GM18519 (cell line): ENCODE measurements at regions not wholly inside any gene's neighbourhood (a gene's known extent, or its start where the extent isn't known, plus 50 kb on each side); places are given as distances from the start of the nearest gene placed in this dataset.
"Not testable (repeated sequence)": the region's sequence is repeated elsewhere in the genome, so short reads cannot be mapped to it uniquely, and the experiment has no call there.

Experiments
- ATAC-seq: cut with Tn5 transposase; IDR thresholded peaks from one replicate; pipeline ENCODE4 v1.9.1; 2021; ENCODE audit warnings: mild to moderate bottlenecking, moderate library complexity; ENCODE audit not compliant: unreplicated experiment, low FRiP score

- ATAC-seq: no peak
Observed at GRCh38 chr7:69438584-69439412, 159.5 kb upstream of the AUTS2 start.

GRCh38 chr7:69439636-69440325, 158.5 kb upstream of the AUTS2 start:
- ATAC-seq: no peak

GRCh38 chr7:69440976-69441375, 157.3 kb upstream of the AUTS2 start:
- ATAC-seq: no peak

- ATAC-seq: no peak
Observed at GRCh38 chr7:69443136-69443535, 155.1 kb upstream of the AUTS2 start.

DNA sequence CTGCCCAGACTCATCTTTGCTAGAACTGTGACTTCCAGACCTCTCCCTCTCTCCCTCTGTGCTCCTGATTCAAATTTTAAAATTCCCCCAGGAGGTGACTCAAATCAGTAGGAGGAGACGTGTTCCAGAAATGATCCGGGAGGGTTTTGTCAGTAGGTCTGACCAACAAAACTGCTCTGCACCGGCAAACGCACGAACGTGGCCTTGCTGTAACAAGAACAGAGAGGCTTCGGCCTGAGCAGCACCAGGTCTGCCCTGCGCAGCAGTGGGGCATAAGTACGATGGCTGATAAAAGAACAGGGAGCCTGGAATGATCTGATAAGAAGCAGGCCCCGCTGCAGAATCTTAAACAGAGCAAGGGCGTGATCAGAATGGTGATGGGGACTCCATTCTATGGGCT, 152.7 kb upstream of the AUTS2 start:
- ATAC-seq: no peak

DNA sequence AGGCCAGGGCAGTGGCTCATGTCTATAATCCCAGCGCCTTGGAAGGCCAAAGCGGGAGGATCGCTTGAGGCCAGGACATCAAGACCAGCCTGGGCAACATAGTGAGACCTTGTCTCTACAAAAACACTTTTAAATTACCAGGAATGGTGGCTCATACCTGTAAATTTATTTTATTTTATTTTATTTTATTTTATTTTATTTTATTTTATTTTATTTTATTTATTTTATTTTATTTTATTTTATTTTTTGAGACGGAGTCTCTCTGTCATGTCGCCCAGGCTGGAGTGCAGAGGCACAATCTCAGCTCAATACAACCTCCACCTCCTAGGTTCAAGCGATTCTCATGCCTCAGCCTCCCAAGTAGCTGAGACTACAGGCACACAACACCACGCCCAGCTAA, 152.1 kb upstream of the AUTS2 start:
- ATAC-seq: not testable (repeated sequence)

DNA sequence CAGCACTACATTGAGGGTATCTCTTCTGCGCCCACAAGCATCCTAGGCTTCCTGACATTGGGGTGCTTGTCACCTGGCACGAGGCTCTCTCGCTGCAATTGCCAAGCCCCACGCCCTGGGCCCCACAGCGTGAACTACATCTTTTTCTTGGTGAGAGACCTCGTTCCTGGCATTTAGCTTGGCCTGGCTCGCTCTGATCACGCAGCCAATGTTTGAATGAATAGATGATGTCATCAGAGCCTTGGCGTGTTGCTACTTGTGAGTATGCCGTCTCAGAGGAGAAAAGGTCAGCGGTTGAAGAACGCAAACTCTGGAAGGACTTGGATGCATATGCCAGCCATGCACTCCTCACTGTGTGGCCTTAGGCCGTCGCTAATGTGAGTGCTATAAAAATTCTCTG, 150.2 kb upstream of the AUTS2 start:
- ATAC-seq: no peak

- ATAC-seq: no peak
Observed at GRCh38 chr7:69450456-69450855, 147.8 kb upstream of the AUTS2 start.

GRCh38 chr7:69451715-69452114, 146.6 kb upstream of the AUTS2 start:
- ATAC-seq: no peak

DNA sequence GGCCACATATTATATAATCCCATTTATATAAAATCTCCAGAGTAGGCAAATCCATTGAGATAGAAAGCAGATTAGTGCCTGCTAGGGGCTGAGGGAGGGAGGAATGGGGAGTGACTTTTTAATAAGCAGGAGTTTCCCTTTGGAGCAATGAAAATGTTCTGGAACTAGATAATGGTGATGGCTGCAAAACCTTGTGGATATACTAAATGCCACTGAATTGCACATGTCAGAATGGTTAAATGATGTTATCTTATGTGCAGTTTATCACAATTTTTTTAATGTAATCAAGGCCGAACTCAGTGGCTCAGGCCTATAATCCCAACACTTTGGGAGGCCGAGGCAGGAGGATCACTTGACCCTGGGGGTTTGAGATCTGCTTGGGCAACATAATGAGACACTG, 145.5 kb upstream of the AUTS2 start:
- ATAC-seq: no peak

DNA sequence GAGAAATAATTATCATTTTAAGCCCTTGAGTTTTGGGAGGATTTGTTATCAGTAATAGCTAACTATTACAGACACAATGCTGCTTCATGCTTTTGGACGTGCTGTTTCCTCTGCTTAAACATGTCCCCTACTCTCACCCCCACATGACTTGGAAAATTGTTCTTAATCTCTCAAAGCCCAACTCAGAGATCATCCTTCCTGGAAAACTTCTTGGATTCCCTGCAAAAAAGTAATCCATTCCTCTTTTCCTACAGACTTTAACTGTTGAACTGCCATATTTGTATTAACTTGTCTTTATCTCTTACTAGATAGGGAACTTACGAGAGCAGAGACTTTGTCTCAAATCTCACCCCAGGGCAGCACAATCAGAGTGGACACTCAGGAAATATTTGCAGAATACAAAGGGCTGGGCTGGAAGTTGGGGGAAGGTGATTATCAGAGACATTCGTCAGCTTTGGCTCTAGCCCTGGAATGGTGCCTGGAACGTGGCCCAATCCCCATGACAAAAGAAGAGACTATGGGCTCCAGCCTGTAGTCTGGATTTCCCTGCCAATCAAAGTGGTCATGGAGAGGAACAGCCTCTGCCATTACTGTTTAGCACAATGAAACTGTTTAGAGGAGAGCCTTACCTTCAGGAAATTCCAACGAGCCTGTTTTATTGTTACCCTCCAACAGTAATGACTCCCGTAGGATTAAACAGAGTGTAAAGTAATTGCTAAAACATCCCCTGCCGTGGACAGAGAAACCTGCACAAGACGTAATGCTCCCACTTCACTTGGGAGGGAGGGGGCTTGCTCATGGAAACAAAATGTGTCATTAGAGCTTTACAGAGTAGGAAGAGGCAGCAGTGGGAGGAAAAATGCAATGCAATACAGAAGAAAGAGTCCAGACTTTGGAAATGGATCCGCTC, 140.4 kb upstream of the AUTS2 start:
- ATAC-seq: no peak

DNA sequence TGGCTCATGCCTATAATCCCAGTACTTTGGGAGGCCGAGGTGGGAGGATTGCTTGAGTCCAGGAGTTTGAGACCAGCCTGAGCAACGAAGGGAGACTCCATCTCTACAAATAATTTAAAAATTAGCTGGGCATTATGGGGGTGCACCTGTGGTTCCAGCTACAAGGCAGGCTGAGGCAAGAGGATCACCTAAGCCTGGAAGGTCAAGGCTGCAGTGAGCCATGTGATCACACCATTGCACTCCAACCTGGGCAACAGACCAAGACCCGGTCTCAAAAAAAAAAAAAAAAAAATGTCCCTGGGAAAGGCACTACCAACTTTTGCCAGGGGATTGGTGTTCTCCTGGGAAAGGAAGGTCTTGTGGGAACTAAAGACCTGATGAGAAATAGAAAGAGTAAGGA, 134.2 kb upstream of the AUTS2 start:
- no peak for ATAC-seq

DNA sequence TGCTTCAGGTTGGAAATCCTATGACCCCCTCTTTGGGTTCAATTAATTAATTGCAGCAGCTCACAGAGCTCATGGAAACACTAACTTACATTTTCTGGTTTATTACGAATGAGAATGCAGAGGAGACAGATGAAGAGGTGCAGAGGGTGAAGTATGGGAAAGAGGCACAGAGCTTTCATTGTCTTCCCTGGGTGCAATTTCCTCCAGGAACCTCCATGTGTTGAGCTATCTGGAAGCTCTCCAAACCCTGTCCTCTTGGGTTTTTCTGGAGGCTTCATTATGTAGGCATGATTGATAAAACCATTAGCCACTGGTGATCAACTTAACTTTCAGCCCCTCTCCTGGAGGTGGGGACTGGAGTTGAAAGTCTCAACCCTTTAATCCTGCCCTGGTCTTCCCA, 133.0 kb upstream of the AUTS2 start:
- no peak for ATAC-seq

DNA sequence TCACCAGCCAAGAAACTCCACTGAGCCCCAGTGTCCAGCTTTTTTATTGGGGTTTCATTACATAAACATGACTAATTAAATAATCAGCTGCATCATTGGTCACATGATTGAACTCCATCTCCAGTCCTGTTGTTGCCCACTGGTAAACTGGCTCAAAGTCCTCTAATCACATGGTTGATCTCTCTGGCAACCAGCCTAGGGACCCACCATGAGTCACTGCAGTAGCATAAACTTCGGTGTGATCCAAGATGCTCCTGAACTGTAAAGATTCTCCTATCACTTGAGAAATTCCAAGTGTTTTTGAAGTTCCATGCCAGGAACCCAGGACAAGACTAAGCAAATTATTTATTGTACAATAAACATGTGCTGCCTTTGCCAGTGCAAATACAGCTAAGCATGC, 130.4 kb upstream of the AUTS2 start:
- no peak for ATAC-seq

- no peak for ATAC-seq
Observed at GRCh38 chr7:69476416-69476815, 121.9 kb upstream of the AUTS2 start.

DNA sequence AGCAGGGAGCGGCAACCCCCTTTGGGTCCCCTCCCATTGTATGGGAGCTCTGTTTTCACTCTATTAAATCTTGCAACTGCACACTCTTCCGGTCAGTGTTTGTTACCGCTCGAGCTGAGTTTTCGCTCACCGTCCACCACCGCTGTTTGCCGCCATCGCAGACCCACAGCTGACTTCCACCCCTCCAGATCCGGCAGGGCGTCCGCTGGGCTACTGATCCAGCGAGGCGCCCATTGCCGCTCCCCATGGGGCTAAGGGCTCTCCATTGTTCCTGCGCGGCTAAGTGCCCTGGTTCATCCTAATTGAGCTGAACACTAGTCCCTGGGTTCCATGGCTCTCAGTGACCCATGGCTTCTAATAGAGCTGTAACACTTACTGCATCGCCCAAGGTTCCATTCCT, 115.6 kb upstream of the AUTS2 start:
- no peak for ATAC-seq

- no peak for ATAC-seq
Observed at GRCh38 chr7:69489533-69489932, 108.7 kb upstream of the AUTS2 start.

GRCh38 chr7:69498671-69499070, 99.6 kb upstream of the AUTS2 start:
- no peak for ATAC-seq

- ATAC-seq: no peak
Observed at GRCh38 chr7:69502358-69502757, 95.9 kb upstream of the AUTS2 start.

DNA sequence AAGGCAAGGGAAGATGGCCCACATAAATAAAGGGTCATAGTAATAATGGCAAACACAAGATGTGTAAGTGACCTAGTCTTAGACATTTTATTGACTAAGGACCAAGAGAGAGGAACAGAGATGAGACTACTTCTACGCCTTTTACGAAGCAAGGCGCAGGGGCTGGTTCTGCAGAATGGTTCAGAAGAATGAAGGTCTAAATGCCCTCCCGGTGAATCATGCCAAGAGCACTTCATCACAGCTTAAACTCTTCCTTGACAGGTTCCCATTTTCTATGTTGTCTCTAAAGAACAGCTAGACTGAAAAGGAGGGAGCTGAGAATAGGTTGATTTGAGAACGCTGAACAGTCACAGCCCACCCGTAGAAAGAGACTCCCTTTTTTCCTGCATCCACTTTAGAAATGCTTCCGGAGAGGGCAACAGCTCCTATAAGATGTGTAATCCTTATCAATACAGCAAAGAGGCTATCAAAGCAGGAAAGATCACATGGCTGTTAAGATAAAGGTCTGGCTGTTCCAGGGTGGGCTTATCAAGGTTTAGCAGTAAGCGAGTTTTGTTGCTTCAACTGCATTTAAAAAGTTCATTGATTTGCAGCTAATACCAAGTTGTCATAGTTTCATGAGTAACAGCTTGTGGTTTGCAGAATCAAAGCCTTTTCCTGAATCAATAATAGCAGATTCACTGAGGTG, 93.4 kb upstream of the AUTS2 start:
- no peak for ATAC-seq

- ATAC-seq: no peak
Observed at GRCh38 chr7:69508736-69509135, 89.5 kb upstream of the AUTS2 start.
